ENCODE measurements at regions not wholly inside any gene's neighbourhood (a gene's known extent, or its start where the extent isn't known, plus 50 kb on each side); places are given as distances from the start of the nearest gene placed in this dataset.
"Not testable (repeated sequence)": the region's sequence is repeated elsewhere in the genome, so short reads cannot be mapped to it uniquely, and the experiment has no call there.

DNA sequence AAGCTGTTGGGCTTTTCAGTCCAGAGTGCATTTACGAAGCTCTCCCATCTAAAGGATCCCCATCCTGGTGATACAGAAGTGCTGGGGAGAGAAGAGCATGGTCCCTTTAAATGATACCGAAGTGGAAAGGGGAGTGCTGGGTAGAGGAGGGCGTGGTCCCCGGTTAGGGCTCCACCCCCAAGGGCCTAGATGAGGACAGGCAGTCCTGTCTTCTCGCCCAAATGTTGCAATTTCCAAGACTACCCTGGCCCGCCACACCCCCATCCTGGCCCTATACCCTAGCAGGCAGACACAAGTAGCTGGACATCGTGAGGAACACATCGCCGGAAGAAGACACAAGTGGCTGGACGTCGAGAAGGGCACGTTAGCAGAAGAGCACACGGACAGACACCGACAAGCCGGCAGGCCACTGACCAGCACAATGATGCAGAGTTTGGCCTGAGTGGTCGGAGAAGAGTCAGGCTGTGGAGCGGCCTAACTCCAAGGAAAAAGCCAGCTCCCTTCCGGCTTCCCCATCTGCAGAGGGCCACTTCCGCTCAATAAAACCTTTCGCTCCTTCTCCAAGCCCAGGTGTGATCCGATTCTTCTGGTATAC is 439.5 kb upstream of the NRP1 start:
- TF ChIP-seq, protein P1, sequence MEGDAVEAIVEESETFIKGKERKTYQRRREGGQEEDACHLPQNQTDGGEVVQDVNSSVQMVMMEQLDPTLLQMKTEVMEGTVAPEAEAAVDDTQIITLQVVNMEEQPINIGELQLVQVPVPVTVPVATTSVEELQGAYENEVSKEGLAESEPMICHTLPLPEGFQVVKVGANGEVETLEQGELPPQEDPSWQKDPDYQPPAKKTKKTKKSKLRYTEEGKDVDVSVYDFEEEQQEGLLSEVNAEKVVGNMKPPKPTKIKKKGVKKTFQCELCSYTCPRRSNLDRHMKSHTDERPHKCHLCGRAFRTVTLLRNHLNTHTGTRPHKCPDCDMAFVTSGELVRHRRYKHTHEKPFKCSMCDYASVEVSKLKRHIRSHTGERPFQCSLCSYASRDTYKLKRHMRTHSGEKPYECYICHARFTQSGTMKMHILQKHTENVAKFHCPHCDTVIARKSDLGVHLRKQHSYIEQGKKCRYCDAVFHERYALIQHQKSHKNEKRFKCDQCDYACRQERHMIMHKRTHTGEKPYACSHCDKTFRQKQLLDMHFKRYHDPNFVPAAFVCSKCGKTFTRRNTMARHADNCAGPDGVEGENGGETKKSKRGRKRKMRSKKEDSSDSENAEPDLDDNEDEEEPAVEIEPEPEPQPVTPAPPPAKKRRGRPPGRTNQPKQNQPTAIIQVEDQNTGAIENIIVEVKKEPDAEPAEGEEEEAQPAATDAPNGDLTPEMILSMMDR (IDR thresholded peaks at IDR 0.05; ENCODE audit: unreplicated experiment in 3 of 3), result no peak
- no peaks in the 10 kb centered on the region for H3K36me3 Mint-ChIP-seq (ENCODE audit: low read depth)
- H3K4me3 Mint-ChIP-seq, result no peak overlapping the region
- peak overlapping the region in 1 of 3 experiments; percentile 45 for H3K27ac Mint-ChIP-seq
- no peaks in the 10 kb centered on the region for H3K9me3 Mint-ChIP-seq
- peaks cover 25% of the 10 kb centered on the region for H3K4me1 Mint-ChIP-seq
- H3K27me3 Mint-ChIP-seq (ENCODE audit: low read depth), result peaks cover 7% of the 10 kb centered on the region

DNA sequence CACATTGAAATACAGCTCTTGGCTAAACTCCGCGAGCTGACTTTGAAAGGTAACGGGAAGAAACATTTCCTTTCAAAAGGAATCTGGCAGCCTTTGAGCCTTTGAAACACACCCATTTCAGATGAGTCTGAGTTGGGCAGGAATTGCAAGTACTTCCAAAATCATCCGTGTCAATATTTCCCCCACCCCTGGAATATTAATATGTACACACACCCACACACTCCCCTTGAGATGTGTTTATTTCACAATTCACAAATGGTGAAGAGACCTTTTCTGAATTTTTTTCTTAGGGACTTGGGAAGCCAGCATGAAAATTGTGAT is 438.7 kb upstream of the NRP1 start:
- H3K27me3 Mint-ChIP-seq (ENCODE audit: low read depth), result peaks cover 7% of the 10 kb centered on the region
- H3K27ac Mint-ChIP-seq, result peak overlapping the region; percentile 1 to 48 (median 45)
- H3K9me3 Mint-ChIP-seq, result no peaks in the 10 kb centered on the region
- TF ChIP-seq, protein P1 (IDR thresholded peaks at IDR 0.05; ENCODE audit: unreplicated experiment in 3 of 3), result no peak
- no peaks in the 10 kb centered on the region for H3K36me3 Mint-ChIP-seq (ENCODE audit: low read depth)
- H3K4me1 Mint-ChIP-seq, result peaks cover 25% of the 10 kb centered on the region
- H3K4me3 Mint-ChIP-seq, result no peak overlapping the region

DNA sequence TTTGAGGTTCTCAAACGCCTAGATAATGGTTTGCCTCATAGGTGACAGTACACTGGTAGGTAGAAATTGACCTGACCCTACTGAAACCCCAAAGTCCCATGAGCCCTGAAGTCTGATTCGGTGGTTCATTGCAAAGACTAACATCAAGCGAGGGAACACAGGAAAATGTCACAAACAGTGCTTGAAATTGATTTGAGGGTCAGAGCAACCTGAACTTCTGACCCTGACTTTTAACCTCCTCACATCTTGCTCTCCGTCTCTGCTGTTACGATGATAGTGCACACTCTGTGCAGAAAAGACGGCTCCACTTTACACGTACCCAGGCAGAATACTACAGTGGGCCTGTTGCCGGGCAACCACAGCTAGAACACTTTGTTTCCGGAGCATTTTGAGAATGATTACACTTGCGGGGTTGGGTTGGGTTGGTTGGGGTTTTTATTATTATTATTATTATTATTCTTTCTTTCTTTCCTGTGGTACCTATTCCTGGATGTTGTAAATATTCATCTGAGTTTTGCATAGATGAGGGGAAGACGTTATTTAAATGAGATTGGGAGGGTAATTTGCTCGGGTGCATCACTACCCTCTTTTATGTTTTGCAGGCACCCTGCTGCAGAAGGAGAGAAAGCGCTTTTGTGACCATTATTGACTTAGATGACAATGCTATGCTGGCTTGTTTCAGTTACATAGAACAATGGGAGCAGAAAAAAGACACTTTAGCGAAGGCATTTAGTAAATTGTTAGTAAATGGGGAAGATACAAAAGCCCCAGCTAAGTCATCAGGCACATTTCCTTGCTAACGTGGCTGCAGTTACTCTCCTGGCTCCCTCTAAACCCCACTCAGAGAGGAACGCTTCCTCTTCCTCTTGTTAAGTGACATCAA is 438.1 kb upstream of the NRP1 start:
- peaks cover 25% of the 10 kb centered on the region for H3K4me1 Mint-ChIP-seq
- no peaks in the 10 kb centered on the region for H3K9me3 Mint-ChIP-seq
- no peaks in the 10 kb centered on the region for H3K36me3 Mint-ChIP-seq (ENCODE audit: low read depth)
- TF ChIP-seq, protein P1 (IDR thresholded peaks at IDR 0.05; ENCODE audit: unreplicated experiment in 3 of 3), result no peak
- peak overlapping the region; percentile 1 to 48 (median 45) for H3K27ac Mint-ChIP-seq
- H3K4me3 Mint-ChIP-seq, result peak overlapping the region in 1 of 3 experiments; percentile 9
- peaks cover 7% of the 10 kb centered on the region for H3K27me3 Mint-ChIP-seq (ENCODE audit: low read depth)

DNA sequence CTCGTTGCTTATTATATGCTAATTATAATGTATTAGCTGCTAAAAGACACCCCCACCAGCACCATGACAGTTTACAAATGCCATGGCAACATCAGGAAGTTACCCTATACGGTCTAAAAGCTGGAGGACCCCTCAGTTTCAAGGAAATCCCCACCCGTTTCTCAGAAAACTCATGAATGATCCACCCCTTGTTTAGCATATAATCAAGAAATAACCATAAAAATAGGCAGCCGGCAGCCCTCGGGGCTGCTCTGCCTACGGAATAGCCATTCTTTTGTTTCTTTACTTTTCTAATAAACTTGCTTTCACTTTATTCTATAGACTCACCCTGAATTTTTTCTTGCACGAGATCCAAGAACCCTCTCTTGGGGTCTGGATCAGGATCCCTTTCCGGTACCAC is 437.4 kb upstream of the NRP1 start:
- Mint-ChIP-seq H3K27ac (peak overlapping the region in 1 of 3 experiments; percentile 48), H3K4me1 (peaks cover 25% of the 10 kb centered on the region)

DNA sequence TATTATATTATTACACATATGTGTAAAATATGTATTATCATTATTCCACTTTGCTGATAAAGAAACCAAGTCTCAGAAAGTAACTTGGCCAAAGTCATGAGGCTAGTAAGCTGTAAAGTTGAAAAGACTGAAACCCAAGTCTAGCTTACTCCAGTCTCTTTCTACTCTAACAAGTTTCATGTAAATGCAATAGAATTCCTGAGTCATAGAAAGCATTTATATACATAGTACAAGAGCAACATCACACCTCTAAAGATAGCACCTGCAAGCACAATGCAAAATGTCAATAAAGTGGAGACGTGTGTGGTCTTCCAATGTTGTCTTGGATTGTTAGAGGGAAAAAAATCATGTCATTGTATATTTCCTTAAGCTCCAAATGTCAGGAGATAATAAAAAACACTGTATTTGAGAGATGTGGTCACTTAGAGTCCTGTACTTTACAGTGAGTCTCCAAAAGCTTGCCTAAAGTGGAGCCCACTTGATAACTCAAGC is 430.3 kb upstream of the NRP1 start:
- Mint-ChIP-seq H3K27ac (no peak overlapping the region), H3K36me3 (ENCODE audit: low read depth) (no peaks in the 10 kb centered on the region), H3K4me3 (no peak overlapping the region), H3K9me3 (peaks cover 8% of the 10 kb centered on the region), H3K27me3 (ENCODE audit: low read depth) (no peaks in the 10 kb centered on the region), H3K4me1 (peaks cover 11% of the 10 kb centered on the region)
- TF ChIP-seq, protein P1 (IDR thresholded peaks at IDR 0.05; ENCODE audit: unreplicated experiment in 3 of 3), result no peak

More for the DNA sequence above, 437.4 kb upstream of the NRP1 start:
- H3K36me3 Mint-ChIP-seq (ENCODE audit: low read depth); H3K4me3 Mint-ChIP-seq; H3K9me3 Mint-ChIP-seq; H3K27me3 Mint-ChIP-seq (ENCODE audit: low read depth): not testable (repeated sequence)

DNA sequence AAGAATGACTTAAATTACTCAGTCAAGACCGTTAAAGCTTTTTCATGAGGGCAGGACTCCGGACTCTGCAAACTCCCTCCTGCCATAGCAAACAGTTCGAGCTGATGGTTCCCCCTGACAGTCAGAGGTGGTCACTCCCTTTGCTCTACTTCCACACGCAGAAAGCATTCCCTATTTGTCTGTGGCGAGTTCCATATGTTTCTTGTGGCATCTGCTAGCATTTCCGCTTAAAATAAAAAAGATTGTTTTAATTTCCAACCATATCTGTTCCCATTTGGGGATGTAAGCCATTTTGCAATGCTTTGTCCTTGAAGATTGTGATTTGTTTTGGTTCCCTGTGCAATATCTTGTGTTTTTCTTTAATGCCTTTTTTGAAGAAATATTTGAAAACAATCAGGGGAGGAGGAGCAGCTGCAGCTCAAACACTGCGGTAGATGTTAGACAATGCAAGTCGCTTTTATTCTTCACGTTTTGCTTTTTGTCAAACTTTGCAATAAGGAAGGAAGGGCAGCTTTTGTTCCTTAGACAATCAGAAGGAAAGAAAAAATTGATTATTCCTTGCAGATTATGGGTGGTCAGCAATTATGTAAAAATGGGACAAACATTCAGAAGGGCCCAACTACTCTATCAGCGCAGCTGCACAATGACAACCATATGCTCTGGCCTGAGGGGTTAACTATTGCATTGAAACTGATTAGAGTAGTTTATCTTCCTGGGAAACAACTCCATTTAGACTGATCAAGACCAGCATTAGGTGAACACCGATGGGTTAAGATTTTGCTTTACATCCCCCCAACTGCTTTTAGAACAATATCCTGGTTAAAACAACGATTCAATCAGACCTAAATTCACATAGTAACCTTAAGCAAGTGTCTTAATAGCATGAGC is 425.8 kb upstream of the NRP1 start:
- TF ChIP-seq, protein P1 (IDR thresholded peaks at IDR 0.05; ENCODE audit: unreplicated experiment in 3 of 3), result no peak
- no peaks in the 10 kb centered on the region for H3K36me3 Mint-ChIP-seq (ENCODE audit: low read depth)

More for the DNA sequence above, 425.8 kb upstream of the NRP1 start:
- Mint-ChIP-seq H3K27ac (peak overlapping the region; percentile 39 to 51 (median 40)), H3K27me3 (ENCODE audit: low read depth) (no peaks in the 10 kb centered on the region), H3K9me3 (peaks cover 8% of the 10 kb centered on the region), H3K4me3 (no peak overlapping the region), H3K4me1 (peaks cover 11% of the 10 kb centered on the region)

Measured in nephron (organoid).